PFSK-1 (cell line): ENCODE measurements at regions not wholly inside any gene's neighbourhood (a gene's known extent, or its start where the extent isn't known, plus 50 kb on each side); places are given as distances from the start of the nearest gene placed in this dataset.

Source experiments
- FOXP2 ChIP-seq: optimal IDR thresholded peaks from 2 replicates; pipeline ENCODE3; 2011; ENCODE audit warnings: borderline replicate concordance, control low read depth, inconsistent platforms; ENCODE audit not compliant: insufficient read depth; ENCODE audit errors: extremely low read length, extremely low read depth
- POLR2AphosphoS5 ChIP-seq: IDR thresholded peaks from 2 replicates; pipeline ENCODE4 v1.6.1; 2012; ENCODE audit warnings: low read depth, mild to moderate bottlenecking, control low read depth, low read length, moderate library complexity
- SIN3A ChIP-seq: IDR thresholded peaks from 2 replicates; pipeline ENCODE4 v1.6.1; 2012; ENCODE audit warnings: mild to moderate bottlenecking, low read length, moderate library complexity, borderline replicate concordance; ENCODE audit not compliant: insufficient read depth
- TAF1 ChIP-seq: IDR thresholded peaks from 2 replicates; pipeline ENCODE4 v1.6.1; 2012; ENCODE audit warnings: low read length, control low read depth, borderline replicate concordance; ENCODE audit not compliant: insufficient read depth
- TF ChIP-seq, protein P1 (sequence below), 2 experiments: IDR thresholded peaks; 2 replicates each; pipeline versions ENCODE4 v1.6.1 to v1.8.0; 2011 to 2012; ENCODE audit warnings: low read depth in 2 of 2, low read length in 2 of 2, control low read depth in 1 of 2, inconsistent platforms in 1 of 2, mild to moderate bottlenecking in 1 of 2, moderate library complexity in 1 of 2; ENCODE audit not compliant: insufficient read depth in 1 of 2

DNA sequence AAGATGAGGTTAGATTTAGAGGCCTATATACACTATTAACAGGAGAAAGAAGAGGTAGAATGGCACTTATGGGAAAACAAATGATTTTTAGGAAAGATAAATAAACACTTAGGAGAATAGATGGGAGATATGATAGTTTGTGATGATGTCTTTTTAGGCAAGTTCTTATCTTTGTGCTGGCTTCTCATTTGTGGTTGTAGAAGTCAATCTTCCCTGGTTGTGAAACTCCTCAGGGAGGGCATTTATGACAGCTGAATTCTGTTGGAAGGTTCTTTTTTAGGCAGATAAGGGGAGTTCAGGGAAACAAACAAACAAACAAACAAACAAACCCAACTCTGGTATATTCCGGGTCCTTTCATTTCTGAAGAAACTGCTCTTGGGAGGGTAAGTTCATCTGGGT is 311.8 kb downstream of the AEBP2 start:
- TF ChIP-seq FOXP2 (no peak), TAF1 (no peak), POLR2AphosphoS5 (no peak), SIN3A (no peak)
- TF ChIP-seq, protein P1, sequence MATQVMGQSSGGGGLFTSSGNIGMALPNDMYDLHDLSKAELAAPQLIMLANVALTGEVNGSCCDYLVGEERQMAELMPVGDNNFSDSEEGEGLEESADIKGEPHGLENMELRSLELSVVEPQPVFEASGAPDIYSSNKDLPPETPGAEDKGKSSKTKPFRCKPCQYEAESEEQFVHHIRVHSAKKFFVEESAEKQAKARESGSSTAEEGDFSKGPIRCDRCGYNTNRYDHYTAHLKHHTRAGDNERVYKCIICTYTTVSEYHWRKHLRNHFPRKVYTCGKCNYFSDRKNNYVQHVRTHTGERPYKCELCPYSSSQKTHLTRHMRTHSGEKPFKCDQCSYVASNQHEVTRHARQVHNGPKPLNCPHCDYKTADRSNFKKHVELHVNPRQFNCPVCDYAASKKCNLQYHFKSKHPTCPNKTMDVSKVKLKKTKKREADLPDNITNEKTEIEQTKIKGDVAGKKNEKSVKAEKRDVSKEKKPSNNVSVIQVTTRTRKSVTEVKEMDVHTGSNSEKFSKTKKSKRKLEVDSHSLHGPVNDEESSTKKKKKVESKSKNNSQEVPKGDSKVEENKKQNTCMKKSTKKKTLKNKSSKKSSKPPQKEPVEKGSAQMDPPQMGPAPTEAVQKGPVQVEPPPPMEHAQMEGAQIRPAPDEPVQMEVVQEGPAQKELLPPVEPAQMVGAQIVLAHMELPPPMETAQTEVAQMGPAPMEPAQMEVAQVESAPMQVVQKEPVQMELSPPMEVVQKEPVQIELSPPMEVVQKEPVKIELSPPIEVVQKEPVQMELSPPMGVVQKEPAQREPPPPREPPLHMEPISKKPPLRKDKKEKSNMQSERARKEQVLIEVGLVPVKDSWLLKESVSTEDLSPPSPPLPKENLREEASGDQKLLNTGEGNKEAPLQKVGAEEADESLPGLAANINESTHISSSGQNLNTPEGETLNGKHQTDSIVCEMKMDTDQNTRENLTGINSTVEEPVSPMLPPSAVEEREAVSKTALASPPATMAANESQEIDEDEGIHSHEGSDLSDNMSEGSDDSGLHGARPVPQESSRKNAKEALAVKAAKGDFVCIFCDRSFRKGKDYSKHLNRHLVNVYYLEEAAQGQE (IDR thresholded peaks at IDR 0.05; ENCODE audit: insufficient read depth in 1 of 2, low read depth in 2 of 2, low read length in 2 of 2), result no peak

DNA sequence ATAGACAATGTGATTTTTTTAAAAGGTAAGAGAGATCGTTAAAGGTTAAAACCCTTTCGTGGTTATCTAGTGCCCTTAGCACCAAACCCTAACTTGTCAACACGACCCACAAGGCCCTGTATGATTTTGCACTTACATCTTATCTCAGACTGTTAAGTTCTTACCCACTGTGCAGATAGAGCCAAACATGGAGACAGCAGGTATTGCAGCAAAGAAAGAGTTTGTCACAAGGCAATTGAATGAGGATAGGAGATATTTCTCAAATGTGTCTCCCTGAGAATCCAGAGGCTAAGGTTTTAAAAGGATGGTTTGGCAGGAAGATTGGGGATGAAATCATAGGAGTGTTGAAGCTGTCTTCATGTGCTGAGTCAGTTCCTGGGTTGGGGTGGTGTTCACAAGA is 313.4 kb downstream of the AEBP2 start:
- TF ChIP-seq TAF1 (no peak), FOXP2 (no peak), POLR2AphosphoS5 (no peak), SIN3A (no peak)
- TF ChIP-seq, protein P1 (IDR thresholded peaks at IDR 0.05; ENCODE audit: insufficient read depth in 1 of 2, low read depth in 2 of 2, low read length in 2 of 2), result no peak

DNA sequence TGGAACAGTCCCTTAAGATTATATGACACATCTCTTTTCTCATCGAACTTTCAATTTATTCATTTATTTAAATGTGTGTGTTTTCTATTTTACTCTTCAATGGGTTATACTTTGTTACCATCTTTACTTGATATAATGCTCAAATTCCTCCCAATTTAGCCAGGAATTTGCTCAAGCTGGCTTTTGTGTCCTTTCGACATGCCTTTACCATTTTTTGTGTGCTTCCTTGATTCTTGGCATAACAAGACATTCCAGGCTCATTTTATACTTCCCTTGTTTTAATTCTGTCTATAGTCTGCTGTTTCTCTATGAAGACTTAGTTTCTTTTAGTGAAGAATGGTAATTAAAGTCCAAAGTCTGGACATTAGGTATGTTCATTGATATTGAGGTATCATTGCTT is 315.8 kb downstream of the AEBP2 start:
- TF ChIP-seq, protein P1 (IDR thresholded peaks at IDR 0.05; ENCODE audit: insufficient read depth in 1 of 2, low read depth in 2 of 2, low read length in 2 of 2), result no peak
- TF ChIP-seq FOXP2, result no peak
- TF ChIP-seq POLR2AphosphoS5, result no peak
- TF ChIP-seq TAF1, result no peak

DNA sequence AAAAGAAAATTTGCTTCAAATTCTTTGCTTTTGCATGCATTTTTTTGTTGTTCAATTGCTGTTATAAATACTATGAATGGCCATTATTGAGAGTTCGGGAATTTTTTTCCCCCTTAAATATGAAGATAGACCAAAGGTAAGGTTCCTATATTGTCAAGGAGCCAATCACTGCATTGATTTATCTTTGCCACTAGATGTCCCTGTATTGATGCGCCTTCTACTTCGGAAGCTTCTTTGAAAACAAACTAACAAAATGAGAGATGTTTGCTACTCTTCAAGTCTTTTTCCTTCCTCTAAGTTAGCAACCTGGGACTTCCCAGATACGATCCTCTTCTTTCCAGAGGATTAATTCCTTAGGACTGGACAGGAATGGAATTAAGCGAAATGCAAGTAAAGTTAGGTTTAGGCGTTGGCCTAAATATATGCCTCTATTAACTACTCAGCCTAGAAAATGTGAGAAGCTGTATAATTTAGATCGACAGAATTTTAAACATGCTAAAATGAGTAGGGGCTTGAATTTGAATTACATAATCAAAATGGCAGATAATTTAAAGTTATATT is 318.1 kb downstream of the AEBP2 start:
- TF ChIP-seq POLR2AphosphoS5, result no peak
- TF ChIP-seq SIN3A, result no peak
- no peak for TF ChIP-seq FOXP2
- TF ChIP-seq, protein P1 (IDR thresholded peaks at IDR 0.05; ENCODE audit: insufficient read depth in 1 of 2, low read depth in 2 of 2, low read length in 2 of 2), result no peak
- TF ChIP-seq TAF1, result no peak

DNA sequence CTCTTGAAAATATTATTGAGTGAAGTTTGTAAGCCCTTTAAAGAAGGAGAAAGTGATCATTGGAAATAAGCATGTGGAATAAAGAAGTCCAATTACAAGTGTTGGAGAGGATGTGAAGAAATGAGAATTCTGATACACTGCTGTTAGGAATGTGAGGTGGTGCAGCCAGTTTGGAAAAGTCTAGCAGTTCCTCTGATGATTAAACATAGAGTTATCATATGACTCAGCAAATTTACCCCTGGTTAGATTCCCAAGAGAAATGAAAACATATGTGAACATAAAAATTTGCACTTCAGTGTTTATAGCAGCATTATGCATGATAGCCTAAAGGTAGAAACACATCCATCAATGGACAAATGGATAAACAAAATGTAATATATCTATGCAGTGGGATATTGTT is 319.9 kb downstream of the AEBP2 start:
- TF ChIP-seq POLR2AphosphoS5 (no peak), SIN3A (no peak), TAF1 (no peak), FOXP2 (no peak)
- TF ChIP-seq, protein P1 (IDR thresholded peaks at IDR 0.05; ENCODE audit: insufficient read depth in 1 of 2, low read depth in 2 of 2, low read length in 2 of 2), result no peak
